Ishikawa (cell line): ENCODE measurements at regions not wholly inside any gene's neighbourhood (a gene's known extent, or its start where the extent isn't known, plus 50 kb on each side); places are given as distances from the start of the nearest gene placed in this dataset.

Experiments used
- CEBPB ChIP-seq: IDR thresholded peaks from 2 replicates; pipeline ENCODE4 v1.6.1; 2012
- CREB1 ChIP-seq: IDR thresholded peaks from 2 replicates; pipeline ENCODE4 v1.6.1; 2012; ENCODE audit warnings: low read depth
- EGR1 ChIP-seq: IDR thresholded peaks from 2 replicates; pipeline ENCODE4 v1.6.1; 2012
- EP300 ChIP-seq: IDR thresholded peaks from 2 replicates; pipeline ENCODE4 v1.6.1; 2012; ENCODE audit warnings: borderline replicate concordance
- FOXM1 ChIP-seq: IDR thresholded peaks from 2 replicates; pipeline ENCODE4 v1.6.1; 2012; ENCODE audit warnings: low read depth, borderline replicate concordance
- NFIC ChIP-seq: IDR thresholded peaks from 2 replicates; pipeline ENCODE4 v1.6.1; 2012
- RAD21 ChIP-seq: IDR thresholded peaks from 2 replicates; pipeline ENCODE4 v1.6.1; 2012; ENCODE audit warnings: low read depth
- TAF1 ChIP-seq: IDR thresholded peaks from 2 replicates; pipeline ENCODE4 v1.6.1; 2012; ENCODE audit warnings: low read depth, mild to moderate bottlenecking
- TCF12 ChIP-seq: IDR thresholded peaks from 2 replicates; pipeline ENCODE4 v1.6.1; 2012; ENCODE audit warnings: low read depth
- TEAD4 ChIP-seq: IDR thresholded peaks from 2 replicates; pipeline ENCODE4 v1.6.1; 2012
- YY1 ChIP-seq: IDR thresholded peaks from 2 replicates; pipeline ENCODE4 v1.6.1; 2012; ENCODE audit warnings: low read depth
- ZBTB7A ChIP-seq: IDR thresholded peaks from 2 replicates; pipeline ENCODE4 v1.6.1; 2012; ENCODE audit warnings: low read depth
- TF ChIP-seq, protein P1 (sequence below): IDR thresholded peaks from 2 replicates; pipeline ENCODE4 v1.6.1; 2012; ENCODE audit warnings: low read depth, mild to moderate bottlenecking
- TF ChIP-seq, protein P2 (sequence below): IDR thresholded peaks from 2 replicates; pipeline ENCODE4 v1.6.1; 2012
- TF ChIP-seq, protein P3 (sequence below): IDR thresholded peaks from 2 replicates; pipeline ENCODE4 v1.6.1; 2012

DNA sequence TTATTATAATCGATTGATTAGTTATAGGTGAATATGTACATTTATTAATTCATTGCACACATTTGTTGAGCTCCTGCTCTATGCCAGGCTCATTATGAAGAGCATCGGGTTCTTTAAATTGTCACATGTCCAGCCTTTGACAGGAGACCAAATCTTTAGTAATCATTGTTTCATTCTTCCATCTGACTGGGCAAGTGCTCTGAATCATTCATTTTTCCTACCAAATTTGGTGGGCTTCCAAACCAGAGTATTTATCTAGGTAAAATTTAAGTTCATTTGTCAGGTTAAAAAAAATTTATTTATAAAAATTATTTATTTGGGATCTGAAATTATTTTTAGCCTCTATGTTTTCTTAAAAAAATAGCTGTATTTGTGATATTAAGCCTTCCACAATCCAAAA lies 404.9 kb upstream of the MMS22L start:
- TF ChIP-seq ZBTB7A, result no peak
- TF ChIP-seq, protein P1, sequence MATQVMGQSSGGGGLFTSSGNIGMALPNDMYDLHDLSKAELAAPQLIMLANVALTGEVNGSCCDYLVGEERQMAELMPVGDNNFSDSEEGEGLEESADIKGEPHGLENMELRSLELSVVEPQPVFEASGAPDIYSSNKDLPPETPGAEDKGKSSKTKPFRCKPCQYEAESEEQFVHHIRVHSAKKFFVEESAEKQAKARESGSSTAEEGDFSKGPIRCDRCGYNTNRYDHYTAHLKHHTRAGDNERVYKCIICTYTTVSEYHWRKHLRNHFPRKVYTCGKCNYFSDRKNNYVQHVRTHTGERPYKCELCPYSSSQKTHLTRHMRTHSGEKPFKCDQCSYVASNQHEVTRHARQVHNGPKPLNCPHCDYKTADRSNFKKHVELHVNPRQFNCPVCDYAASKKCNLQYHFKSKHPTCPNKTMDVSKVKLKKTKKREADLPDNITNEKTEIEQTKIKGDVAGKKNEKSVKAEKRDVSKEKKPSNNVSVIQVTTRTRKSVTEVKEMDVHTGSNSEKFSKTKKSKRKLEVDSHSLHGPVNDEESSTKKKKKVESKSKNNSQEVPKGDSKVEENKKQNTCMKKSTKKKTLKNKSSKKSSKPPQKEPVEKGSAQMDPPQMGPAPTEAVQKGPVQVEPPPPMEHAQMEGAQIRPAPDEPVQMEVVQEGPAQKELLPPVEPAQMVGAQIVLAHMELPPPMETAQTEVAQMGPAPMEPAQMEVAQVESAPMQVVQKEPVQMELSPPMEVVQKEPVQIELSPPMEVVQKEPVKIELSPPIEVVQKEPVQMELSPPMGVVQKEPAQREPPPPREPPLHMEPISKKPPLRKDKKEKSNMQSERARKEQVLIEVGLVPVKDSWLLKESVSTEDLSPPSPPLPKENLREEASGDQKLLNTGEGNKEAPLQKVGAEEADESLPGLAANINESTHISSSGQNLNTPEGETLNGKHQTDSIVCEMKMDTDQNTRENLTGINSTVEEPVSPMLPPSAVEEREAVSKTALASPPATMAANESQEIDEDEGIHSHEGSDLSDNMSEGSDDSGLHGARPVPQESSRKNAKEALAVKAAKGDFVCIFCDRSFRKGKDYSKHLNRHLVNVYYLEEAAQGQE, result no peak
- no peak for TF ChIP-seq EP300
- TF ChIP-seq FOXM1, result no peak
- TF ChIP-seq TAF1, result no peak
- TF ChIP-seq YY1, result no peak

DNA sequence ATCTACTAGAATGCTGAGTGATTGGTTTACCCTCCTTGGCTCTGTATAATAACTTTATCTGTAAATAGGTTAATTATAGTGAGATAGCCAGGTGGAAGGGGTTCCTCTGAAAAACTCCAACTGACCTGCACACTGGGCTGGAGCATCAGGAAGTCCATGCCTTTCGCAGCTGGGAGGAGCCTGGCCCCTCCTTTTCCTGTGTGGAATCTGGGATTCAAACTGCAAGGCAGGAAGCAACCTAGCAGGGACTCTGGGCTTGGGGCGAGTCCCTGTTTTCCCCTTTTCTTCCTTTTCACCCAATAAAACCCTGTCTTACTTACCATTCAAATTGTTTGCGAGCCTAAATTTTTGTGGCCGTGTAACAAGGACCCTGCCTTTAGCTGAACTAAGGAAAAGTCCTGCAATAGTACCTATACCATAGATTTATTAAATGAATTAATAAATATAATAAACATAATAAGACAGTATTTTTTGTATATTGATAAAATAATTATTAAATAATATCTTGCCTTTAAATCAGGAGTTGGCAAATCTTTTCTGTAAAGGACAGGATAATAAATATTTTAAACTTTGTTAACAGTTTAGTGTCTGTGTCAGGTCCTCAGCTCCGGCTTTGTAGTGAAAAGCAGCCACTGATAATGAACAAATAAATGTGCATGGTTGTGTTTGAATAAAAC lies 406.2 kb upstream of the MMS22L start:
- TF ChIP-seq, protein P2, sequence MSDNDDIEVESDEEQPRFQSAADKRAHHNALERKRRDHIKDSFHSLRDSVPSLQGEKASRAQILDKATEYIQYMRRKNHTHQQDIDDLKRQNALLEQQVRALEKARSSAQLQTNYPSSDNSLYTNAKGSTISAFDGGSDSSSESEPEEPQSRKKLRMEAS, result no peak
- no peak for TF ChIP-seq EP300
- no peak for TF ChIP-seq EGR1
- TF ChIP-seq, protein P3, sequence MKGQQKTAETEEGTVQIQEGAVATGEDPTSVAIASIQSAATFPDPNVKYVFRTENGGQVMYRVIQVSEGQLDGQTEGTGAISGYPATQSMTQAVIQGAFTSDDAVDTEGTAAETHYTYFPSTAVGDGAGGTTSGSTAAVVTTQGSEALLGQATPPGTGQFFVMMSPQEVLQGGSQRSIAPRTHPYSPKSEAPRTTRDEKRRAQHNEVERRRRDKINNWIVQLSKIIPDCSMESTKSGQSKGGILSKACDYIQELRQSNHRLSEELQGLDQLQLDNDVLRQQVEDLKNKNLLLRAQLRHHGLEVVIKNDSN, result no peak
- no peak for TF ChIP-seq FOXM1
- TF ChIP-seq, protein P1, result no peak
- TF ChIP-seq NFIC, result no peak
- TF ChIP-seq TEAD4, result no peak
- TF ChIP-seq TCF12, result no peak
- TF ChIP-seq TAF1, result no peak

DNA sequence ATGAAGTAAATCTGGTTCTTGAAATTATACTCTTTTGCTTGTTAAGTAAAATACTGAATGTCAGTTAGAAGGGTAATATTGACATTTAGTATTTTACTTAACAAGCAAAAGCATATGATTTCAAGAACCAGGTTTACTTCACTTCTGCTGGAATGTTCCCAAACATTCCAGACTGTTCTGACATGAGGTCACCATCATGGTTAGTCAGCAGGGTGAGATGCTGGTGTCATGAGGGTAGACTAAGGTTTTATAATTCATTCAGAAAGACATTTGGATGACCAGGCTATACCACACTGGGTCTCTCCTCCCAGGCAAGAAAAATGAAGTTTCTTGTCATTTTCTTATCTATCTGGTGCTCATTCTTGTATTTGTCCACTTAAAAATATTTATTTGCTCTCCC lies 414.4 kb upstream of the MMS22L start:
- 0 out of 2 replicates have a peak, but pooled peaks have one; percentile 15 for TF ChIP-seq TEAD4
- TF ChIP-seq, protein P2, result no peak

DNA sequence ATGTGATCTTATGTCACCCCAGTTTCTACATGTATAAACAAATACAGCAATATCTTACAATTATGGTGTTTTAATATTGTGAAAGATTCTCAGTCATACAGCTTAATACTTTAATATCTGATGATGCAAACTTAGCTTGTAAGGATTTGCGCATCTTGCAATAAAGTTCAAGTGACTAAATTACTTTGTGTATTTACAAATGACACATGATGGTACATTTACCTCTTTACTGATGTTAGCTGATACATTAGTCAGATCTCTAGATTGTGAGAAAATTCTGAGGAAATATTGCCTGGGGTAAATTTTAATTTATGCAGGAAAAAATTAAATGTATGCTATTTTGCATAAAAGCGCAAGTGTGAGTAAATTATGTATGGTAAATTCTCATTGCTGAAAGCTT lies 418.8 kb upstream of the MMS22L start:
- no peak for TF ChIP-seq CEBPB
- no peak for TF ChIP-seq RAD21
- TF ChIP-seq CREB1, result no peak
- no peak for TF ChIP-seq YY1
- TF ChIP-seq NFIC, result no peak
- no peak for TF ChIP-seq ZBTB7A
- TF ChIP-seq, protein P3, result no peak
- TF ChIP-seq, protein P2, result no peak
- no peak for TF ChIP-seq TCF12
- no peak for TF ChIP-seq TEAD4
- TF ChIP-seq EGR1, result no peak

DNA sequence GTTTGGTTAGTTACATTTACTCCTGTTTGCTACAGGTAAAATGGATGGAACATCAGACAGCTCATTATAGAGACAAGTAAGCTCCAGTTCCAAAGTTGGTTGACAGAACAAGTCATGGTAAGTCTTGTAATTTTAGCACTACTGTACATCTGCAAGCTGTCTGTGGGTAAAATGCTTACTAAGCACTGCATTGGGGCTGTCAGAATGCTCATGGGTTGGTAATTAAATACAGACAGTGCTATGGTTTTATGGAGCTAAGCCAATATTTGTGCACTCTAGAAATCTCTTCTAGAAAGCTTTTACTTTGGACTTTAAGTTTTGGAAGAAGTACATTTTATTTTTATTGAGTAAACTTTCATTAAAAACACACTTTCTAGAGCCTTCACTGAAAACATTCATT lies 419.2 kb upstream of the MMS22L start:
- no peak for TF ChIP-seq ZBTB7A
- no peak for TF ChIP-seq NFIC
- no peak for TF ChIP-seq FOXM1

DNA sequence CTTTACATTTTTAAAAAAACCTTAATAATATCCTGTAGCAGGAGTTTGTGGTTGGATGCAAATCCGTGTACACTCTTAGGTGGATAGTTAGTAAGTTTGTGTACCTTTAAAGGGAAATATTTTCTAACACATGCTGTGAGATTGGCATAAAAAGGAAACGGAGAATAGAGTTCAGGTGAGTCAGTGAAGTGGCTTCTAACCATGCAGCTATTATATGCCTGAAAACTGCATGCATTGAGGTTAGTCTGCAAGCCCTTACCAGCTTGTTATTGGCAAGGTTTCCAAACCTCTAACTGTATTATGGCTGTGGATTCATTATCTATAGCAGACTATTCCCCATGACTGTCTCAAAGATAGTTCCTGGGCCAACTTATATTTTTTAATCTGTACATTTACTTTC lies 420.6 kb upstream of the MMS22L start:
- TF ChIP-seq, protein P2, result no peak
- TF ChIP-seq CEBPB (no peak), EGR1 (no peak), RAD21 (no peak), NFIC (no peak), TAF1 (no peak)
- TF ChIP-seq, protein P1, result no peak
